MCF 10A (cell line): ENCODE measurements at regions not wholly inside any gene's neighbourhood (a gene's known extent, or its start where the extent isn't known, plus 50 kb on each side); places are given as distances from the start of the nearest gene placed in this dataset.

Source experiments
- BruUV-seq: library from RNA; stranded (reverse); fragments of 400-500 nt; replicated peaks from 2 replicates; lab custom pipeline; 2021; lab: Mats Ljungman, UMichigan
- CTCF ChIA-PET: fragments of 300-600 bp; sonication (Branson Sonifier 250); formaldehyde crosslinking; extraction: SDS; loops from one replicate; lab custom pipeline; 2021; ENCODE audit warnings: antibody characterized with exemption, inconsistent platforms; lab: Yijun Ruan, JAX
- POLR2A ChIA-PET: fragments of 300-600, 350-650 bp; sonication (Branson Sonifier 250); formaldehyde crosslinking; extraction: SDS; loops from one replicate; lab custom pipeline; 2020; ENCODE audit warnings: antibody characterized with exemption, inconsistent platforms; lab: Yijun Ruan, JAX
- DNase-seq: peaks from one replicate; pipeline ENCODE4 v3.0.0-alpha.2; 2018; ENCODE audit not compliant: unreplicated experiment
- H3K27ac Mint-ChIP-seq: one replicate; pipeline ENCODE4 v1.8.0; 2022; ENCODE audit warnings: mild to moderate bottlenecking, low read depth, mixed read lengths; ENCODE audit not compliant: unreplicated experiment
- H3K27me3 Mint-ChIP-seq: one replicate; pipeline ENCODE4 v1.8.0; 2022; ENCODE audit warnings: mixed read lengths; ENCODE audit not compliant: insufficient read depth, unreplicated experiment
- H3K36me3 Mint-ChIP-seq: one replicate; pipeline ENCODE4 v1.8.0; 2022; ENCODE audit warnings: mild to moderate bottlenecking, moderate library complexity, mixed read lengths; ENCODE audit not compliant: insufficient read depth, unreplicated experiment
- H3K4me1 Mint-ChIP-seq: one replicate; pipeline ENCODE4 v1.8.0; 2022; ENCODE audit warnings: mixed read lengths; ENCODE audit not compliant: insufficient read depth, unreplicated experiment
- H3K4me3 Mint-ChIP-seq: one replicate; pipeline ENCODE4 v1.8.0; 2022; ENCODE audit warnings: mild to moderate bottlenecking, moderate library complexity, mixed read lengths; ENCODE audit not compliant: unreplicated experiment
- H3K9me3 Mint-ChIP-seq: one replicate; pipeline ENCODE4 v1.8.0; 2022; ENCODE audit warnings: mixed read lengths; ENCODE audit not compliant: unreplicated experiment
- intact Hi-C: fragments of 100-400 bp; cut with micrococcal nuclease; formaldehyde crosslinking; loops from 2 replicates; pipeline ENCODE4 v1.14.1; 2022
- TF ChIP-seq, protein P1 (sequence below): fragments of 200-600 bp; IDR thresholded peaks from one replicate; pipeline ENCODE4 v1.8.0; 2022; ENCODE audit warnings: antibody characterized with exemption, mild to moderate bottlenecking; ENCODE audit not compliant: unreplicated experiment

DNA sequence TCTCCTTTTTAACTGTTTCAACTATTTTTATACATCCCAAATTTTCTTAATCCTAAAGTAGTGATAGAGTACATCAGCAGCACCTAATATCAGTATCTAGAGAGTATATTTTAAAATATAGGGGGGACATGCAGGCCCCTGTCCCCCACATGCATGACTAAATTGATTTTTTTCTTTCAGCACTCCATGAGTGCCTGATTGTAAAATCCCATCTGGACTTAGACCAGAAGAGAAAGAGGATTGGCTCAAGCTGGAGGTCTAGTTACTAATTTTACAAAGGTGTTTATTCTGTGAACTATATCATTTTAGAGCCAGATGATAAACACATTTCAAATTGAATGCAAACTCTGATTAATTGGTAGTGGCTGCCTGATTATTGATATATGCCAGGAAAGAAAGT is 1533.9 kb upstream of the PABPC4L start:
- TF ChIP-seq, protein P1, sequence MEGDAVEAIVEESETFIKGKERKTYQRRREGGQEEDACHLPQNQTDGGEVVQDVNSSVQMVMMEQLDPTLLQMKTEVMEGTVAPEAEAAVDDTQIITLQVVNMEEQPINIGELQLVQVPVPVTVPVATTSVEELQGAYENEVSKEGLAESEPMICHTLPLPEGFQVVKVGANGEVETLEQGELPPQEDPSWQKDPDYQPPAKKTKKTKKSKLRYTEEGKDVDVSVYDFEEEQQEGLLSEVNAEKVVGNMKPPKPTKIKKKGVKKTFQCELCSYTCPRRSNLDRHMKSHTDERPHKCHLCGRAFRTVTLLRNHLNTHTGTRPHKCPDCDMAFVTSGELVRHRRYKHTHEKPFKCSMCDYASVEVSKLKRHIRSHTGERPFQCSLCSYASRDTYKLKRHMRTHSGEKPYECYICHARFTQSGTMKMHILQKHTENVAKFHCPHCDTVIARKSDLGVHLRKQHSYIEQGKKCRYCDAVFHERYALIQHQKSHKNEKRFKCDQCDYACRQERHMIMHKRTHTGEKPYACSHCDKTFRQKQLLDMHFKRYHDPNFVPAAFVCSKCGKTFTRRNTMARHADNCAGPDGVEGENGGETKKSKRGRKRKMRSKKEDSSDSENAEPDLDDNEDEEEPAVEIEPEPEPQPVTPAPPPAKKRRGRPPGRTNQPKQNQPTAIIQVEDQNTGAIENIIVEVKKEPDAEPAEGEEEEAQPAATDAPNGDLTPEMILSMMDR: no peak
- no peak for DNase-seq
- Mint-ChIP-seq H3K9me3 (peaks cover 7% of the 10 kb centered on the region), H3K4me3 (no peak overlapping the region), H3K4me1 (peaks cover 6% of the 10 kb centered on the region), H3K27ac (no peak overlapping the region), H3K27me3 (no peaks in the 10 kb centered on the region), H3K36me3 (no peaks in the 10 kb centered on the region)
- ChIA-PET POLR2A (no interaction called here), CTCF (interaction anchor here (0.7 kb wide), 1 partner anchor 415 kb away, joined by 4 read pairs; no protein-coding TSS in a partner anchor)
- intact Hi-C loops: no loop called here
- BruUV-seq: no TSS peak

DNA sequence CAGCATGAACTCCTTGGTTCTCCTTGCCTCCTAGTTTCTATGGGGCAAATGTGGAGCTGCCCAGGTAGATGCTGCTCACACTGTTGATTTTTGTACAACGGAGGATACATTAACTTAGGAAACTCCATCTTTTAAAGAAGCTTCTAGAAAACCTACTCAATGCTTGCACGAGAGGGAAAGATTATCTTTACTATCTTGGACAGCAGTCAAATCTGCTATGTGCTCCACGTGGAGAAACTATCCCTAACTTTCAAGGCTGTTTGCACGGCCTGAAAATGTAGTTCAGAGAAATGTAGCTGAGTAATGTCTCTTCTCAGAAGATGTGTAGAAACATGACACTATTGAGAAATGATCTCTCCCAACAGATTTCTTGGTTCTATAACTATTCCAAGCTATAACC is 1530.9 kb upstream of the PABPC4L start:
- intact Hi-C loops: no loop called here
- CTCF ChIA-PET: no interaction called here
- no peaks in the 10 kb centered on the region for H3K4me1 Mint-ChIP-seq
- H3K4me3 Mint-ChIP-seq: no peak overlapping the region
- H3K27ac Mint-ChIP-seq: no peak overlapping the region
- H3K36me3 Mint-ChIP-seq: no peaks in the 10 kb centered on the region
- BruUV-seq: no TSS peak
- no peaks in the 10 kb centered on the region for H3K27me3 Mint-ChIP-seq
- POLR2A ChIA-PET: no interaction called here
- TF ChIP-seq, protein P1: no peak
- H3K9me3 Mint-ChIP-seq: peaks cover 7% of the 10 kb centered on the region
- peak; percentile 5 for DNase-seq

DNA sequence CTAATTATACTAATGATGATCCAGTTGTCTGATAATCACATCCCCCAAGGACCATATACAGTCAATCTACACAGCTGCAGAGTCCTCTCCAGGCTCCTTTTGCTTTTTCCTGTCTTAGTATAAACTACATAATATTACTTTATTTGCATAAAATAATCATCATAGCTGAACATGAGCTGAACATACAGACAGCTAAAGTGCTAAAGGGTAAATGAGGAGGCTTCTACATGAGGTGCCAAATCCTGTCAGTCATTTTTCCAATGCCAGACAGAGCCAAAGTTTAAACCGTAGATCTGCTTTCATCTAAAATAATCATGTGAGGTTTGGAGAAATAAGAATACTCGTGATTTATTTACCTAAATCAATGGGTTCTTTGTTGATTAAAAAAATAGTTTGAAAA is 1530.1 kb upstream of the PABPC4L start:
- BruUV-seq: no TSS peak
- Mint-ChIP-seq H3K36me3 (no peaks in the 10 kb centered on the region), H3K4me1 (no peaks in the 10 kb centered on the region), H3K4me3 (no peak overlapping the region), H3K27me3 (no peaks in the 10 kb centered on the region), H3K9me3 (peaks cover 7% of the 10 kb centered on the region), H3K27ac (no peak overlapping the region)
- no peak for DNase-seq
- CTCF ChIA-PET: interaction anchor here (0.7 kb wide), 1 partner anchor 742 kb away, joined by 3 read pairs; no protein-coding TSS in a partner anchor
- intact Hi-C loops: no loop called here
- POLR2A ChIA-PET: no interaction called here
- TF ChIP-seq, protein P1: no peak

DNA sequence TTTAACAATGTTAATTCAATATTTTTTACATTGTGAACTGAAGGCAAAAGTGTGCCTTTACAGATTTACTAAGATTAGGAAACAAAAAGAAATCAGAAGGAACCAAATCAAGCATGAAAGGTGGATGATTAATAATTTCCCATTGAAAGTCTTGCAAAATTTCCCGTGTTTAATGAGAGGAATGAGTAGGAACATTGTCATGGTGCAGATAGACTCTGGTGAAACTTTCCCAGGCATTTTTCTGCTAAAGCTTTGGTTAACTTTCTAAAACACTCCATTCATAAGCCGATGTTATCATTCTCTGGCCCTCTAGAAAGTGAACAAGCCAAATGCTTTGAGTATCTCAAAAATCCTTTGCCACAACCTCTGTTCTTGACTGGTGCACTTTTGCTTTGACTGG is 1522.8 kb upstream of the PABPC4L start:
- no peaks in the 10 kb centered on the region for H3K27me3 Mint-ChIP-seq
- BruUV-seq: no TSS peak
- H3K9me3 Mint-ChIP-seq: no peaks in the 10 kb centered on the region
- POLR2A ChIA-PET: no interaction called here
- no peaks in the 10 kb centered on the region for H3K36me3 Mint-ChIP-seq
- TF ChIP-seq, protein P1: no peak
- no peaks in the 10 kb centered on the region for H3K4me1 Mint-ChIP-seq
- no peak for DNase-seq
- H3K4me3 Mint-ChIP-seq: no peak overlapping the region
- CTCF ChIA-PET: no interaction called here
- no peak overlapping the region for H3K27ac Mint-ChIP-seq
- intact Hi-C loops: loop anchor here (10.0 kb wide), 1 partner anchor 820 kb away; no protein-coding TSS in a partner anchor
